ENCODE measurements at regions not wholly inside any gene's neighbourhood (a gene's known extent, or its start where the extent isn't known, plus 50 kb on each side); places are given as distances from the start of the nearest gene placed in this dataset.
"Not testable (repeated sequence)": the region's sequence is repeated elsewhere in the genome, so short reads cannot be mapped to it uniquely, and the experiment has no call there.

- intact Hi-C loops (cut with DNase I), result no loop called here
- DNase-seq, result no peak
Measured at GRCh38 chr12:42756841-42757623, 167.5 kb upstream of the PRICKLE1 start.

GRCh38 chr12:42750356-42750755 lies 160.8 kb upstream of the PRICKLE1 start:
- intact Hi-C loops (cut with DNase I), result no loop called here

GRCh38 chr12:42749239-42749638 lies 159.7 kb upstream of the PRICKLE1 start:
- intact Hi-C loops (cut with DNase I), result no loop called here
- no peak for DNase-seq

More at GRCh38 chr12:42750356-42750755, 160.8 kb upstream of the PRICKLE1 start:
- DNase-seq, result no peak

- DNase-seq, result no peak
- intact Hi-C loops (cut with DNase I), result no loop called here
Measured at GRCh38 chr12:42744539-42745182, 155.1 kb upstream of the PRICKLE1 start.

- DNase-seq, result no peak
- intact Hi-C loops (cut with DNase I), result no loop called here
Measured at GRCh38 chr12:42742716-42743115, 153.2 kb upstream of the PRICKLE1 start.

- no peak for DNase-seq
- intact Hi-C loops (cut with DNase I), result no loop called here
Measured at GRCh38 chr12:42741771-42742510, 152.4 kb upstream of the PRICKLE1 start.

- intact Hi-C loops (cut with DNase I), result no loop called here
- DNase-seq, result no peak
Measured at GRCh38 chr12:42741091-42741490, 151.5 kb upstream of the PRICKLE1 start.

- no peak for DNase-seq
- intact Hi-C loops (cut with DNase I), result no loop called here
Measured at GRCh38 chr12:42737398-42737797, 147.9 kb upstream of the PRICKLE1 start.

- intact Hi-C loops (cut with DNase I), result no loop called here
- DNase-seq, result peak in 6 of 10 donors; percentile 19 to 82 (median 58)
Measured at GRCh38 chr12:42735861-42736361, 146.4 kb upstream of the PRICKLE1 start.

- intact Hi-C loops (cut with DNase I), result no loop called here
- DNase-seq, result no peak
Measured at GRCh38 chr12:42733911-42734310, 144.4 kb upstream of the PRICKLE1 start.

- DNase-seq, result no peak
- intact Hi-C loops (cut with DNase I), result no loop called here
Measured at GRCh38 chr12:42732908-42733411, 143.4 kb upstream of the PRICKLE1 start.

- intact Hi-C loops (cut with DNase I), result no loop called here
- no peak for DNase-seq
Measured at GRCh38 chr12:42730291-42730690, 140.7 kb upstream of the PRICKLE1 start.

- intact Hi-C loops (cut with DNase I), result no loop called here
- peak in 8 of 10 donors; percentile 30 to 93 (median 56) for DNase-seq
Measured at GRCh38 chr12:42729535-42729900, 140.0 kb upstream of the PRICKLE1 start.

GRCh38 chr12:42728770-42729534 lies 139.4 kb upstream of the PRICKLE1 start:
- intact Hi-C loops (cut with DNase I), result no loop called here
- DNase-seq, result no peak

GRCh38 chr12:42728287-42728686 lies 138.7 kb upstream of the PRICKLE1 start:
- no peak for DNase-seq
- intact Hi-C loops (cut with DNase I), result no loop called here

- no peak for DNase-seq
- intact Hi-C loops (cut with DNase I), result no loop called here
Measured at GRCh38 chr12:42725809-42726208, 136.3 kb upstream of the PRICKLE1 start.

GRCh38 chr12:42716491-42716891 lies 126.9 kb upstream of the PRICKLE1 start:
- DNase-seq, result no peak
- intact Hi-C loops (cut with DNase I), result no loop called here

- intact Hi-C loops (cut with DNase I); DNase-seq: not testable (repeated sequence)
Measured at GRCh38 chr12:42713566-42713965, 124.0 kb upstream of the PRICKLE1 start.

GRCh38 chr12:42708374-42708773 lies 118.8 kb upstream of the PRICKLE1 start:
- DNase-seq; intact Hi-C loops (cut with DNase I): not testable (repeated sequence)

All from posterior cingulate gyrus (tissue), 11 donors.